GM21723 (cell line): ENCODE measurements at regions not wholly inside any gene's neighbourhood (a gene's known extent, or its start where the extent isn't known, plus 50 kb on each side); places are given as distances from the start of the nearest gene placed in this dataset.

ENCODE experiments used
- ATAC-seq: cut with Tn5 transposase; IDR thresholded peaks from one replicate; pipeline ENCODE4 v1.9.1; 2021; ENCODE audit warnings: mild to moderate bottlenecking, moderate library complexity; ENCODE audit not compliant: unreplicated experiment

DNA sequence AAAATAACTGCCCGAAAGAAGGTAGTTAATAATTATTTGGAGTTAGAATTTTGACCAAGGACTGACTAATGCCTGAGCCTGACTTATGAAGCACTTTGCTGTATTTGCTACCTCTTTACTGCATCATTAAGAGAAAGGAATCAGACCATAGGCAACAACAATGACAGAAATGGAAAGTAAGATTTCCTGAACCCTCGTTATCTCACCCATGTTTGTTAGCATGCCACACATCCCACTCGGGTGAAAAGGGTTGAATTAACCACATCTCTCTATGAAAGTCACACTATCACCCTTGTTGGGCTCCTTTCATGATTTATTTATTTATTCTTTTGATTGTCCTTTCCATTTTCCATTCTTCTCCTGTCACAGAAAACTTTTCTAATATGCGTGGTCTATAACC, 59.6 kb downstream of the OLIG3 start:
- no peak for ATAC-seq

GRCh38 chr6:137432054-137432611, 62.1 kb downstream of the OLIG3 start:
- peak; percentile 60 for ATAC-seq

GRCh38 chr6:137430954-137431353, 63.2 kb downstream of the OLIG3 start:
- ATAC-seq: peak; percentile 72

DNA sequence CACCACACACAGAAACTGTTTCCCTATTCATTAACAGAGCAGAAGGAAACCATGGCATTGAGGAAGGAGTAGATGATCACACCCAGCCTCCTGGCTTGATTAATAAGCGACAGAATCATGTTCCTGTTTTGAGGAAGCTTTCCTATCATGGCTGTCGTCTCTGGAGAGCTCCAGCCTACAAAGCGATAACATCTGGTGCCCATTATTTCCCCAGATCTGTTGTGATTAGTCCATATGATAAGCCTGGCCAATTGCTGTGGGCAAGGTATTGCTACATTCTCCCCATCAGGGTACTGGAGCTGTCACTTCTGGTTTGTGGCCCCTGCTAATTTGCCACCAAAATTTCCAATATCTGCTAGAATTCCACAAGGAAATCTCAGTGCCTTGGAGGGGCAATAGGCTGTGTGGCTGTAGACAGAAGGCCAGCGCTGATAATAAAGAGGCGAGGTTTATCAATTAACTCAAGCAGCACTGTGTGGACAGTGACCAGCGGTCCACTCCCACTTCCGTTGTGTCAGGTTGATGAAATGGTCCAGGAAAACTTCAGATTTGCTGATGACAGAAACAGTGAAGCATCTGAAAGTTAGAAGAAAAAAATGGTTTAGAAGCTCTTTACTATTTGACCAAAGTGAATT, 66.4 kb downstream of the OLIG3 start:
- no peak for ATAC-seq

DNA sequence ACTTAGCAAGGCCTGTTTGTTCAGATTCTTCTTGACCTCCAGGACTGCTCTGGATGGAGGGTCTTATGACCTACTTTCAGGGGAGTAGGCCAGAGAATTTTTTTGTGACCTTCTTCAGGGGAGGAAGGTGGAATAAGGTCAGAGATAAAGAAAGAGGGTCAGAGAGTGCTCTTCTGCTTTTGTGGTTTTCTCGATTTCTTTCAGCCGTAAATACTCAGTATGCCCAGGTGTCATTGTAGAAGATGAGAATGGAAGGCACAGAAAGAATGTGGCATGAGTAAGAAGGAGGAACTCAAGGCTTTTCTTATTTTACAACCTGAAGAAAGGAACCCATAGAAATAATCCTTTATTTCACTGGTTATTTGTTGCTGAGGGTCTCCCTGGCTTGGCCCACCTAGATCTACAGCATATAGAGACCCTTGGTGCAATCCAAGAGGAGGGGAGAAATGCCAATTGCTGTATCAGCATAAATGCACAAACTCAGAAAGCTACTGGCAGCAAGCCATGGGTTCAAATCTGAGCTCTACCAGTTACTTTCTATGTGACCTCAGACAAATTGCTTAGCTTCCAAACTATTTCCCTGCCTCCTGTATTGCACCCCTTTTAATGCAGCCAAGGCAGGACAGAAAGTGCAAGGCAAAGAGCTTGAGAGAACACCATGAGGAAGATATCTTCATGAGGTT, 68.0 kb downstream of the OLIG3 start:
- ATAC-seq: no peak

DNA sequence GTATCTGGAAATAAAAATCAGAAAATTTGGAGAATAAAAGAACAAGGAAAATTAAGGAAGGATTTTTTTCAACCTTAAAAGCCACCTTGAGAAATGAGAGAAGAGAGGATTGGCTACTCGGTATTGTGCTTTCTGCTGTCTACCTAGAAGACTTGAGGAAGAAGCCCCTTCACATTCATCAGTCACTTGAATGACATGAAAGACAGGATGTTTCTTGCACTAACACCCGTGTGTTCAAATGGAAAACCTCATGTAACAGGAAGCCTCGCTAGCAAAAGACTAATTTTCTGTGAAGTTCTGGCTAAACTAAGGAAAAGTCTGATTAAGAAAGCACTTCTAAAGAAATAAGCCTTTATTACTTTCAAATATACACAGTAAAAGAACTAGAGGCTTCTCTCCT, 69.9 kb downstream of the OLIG3 start:
- no peak for ATAC-seq

- ATAC-seq: no peak
These were observed 70.6 kb downstream of the OLIG3 start for GRCh38 chr6:137423451-137424168.

GRCh38 chr6:137417396-137417795, 76.8 kb downstream of the OLIG3 start:
- no peak for ATAC-seq

DNA sequence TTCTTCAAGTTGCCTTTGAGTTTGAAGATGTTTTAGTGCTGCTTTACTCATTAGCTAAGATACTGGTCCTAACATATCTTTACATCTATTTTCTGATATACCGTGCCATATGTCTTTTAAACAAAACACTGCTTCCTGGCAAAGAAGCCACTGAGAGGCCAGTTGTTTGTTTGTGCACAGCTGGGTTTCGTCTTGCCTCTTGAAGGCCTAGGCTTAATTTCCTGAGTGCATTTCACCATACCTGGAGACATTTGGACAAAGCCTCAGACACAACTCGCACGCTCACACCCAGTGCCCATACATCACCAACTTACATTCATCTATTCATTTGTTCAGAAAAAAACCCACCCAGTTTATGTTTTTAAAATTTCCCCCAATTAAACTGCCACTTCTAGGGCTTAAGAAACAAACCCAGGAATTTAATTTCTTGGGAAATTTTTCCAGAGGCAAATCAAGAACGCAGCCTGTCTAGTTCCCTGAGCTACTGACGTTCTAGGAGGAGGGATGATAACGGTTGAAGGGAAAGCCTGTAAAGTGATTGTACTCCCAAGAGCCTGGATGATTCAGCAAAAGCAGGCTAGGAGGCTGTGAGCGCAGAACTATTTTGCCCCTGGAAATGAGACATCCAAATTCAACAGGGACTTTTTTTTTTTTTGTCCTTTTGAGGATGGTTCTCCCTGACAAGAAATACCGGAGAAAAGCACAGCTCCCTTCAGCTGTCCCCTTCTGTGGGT, 77.7 kb downstream of the OLIG3 start:
- ATAC-seq: no peak

DNA sequence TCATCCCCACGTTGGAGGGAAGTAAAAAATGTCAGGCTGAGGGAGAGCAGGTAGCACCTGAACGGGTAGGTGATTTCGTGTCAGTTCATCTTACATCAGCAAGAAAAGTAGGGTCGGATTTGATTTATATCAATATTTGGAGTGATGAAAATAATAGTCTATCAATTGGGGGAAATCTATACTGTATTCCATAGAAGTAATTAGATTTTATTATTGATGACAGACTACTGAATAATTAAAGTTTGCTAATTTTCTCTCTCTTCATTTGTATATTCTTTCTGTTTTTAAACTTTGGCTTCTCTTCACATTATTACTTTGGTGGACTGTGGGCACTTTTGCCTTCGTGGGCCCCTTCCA, 78.4 kb downstream of the OLIG3 start:
- no peak for ATAC-seq

- peak; percentile 97 for ATAC-seq
These were observed 78.9 kb downstream of the OLIG3 start for GRCh38 chr6:137415127-137415833.

- ATAC-seq: no peak
These were observed 79.6 kb downstream of the OLIG3 start for GRCh38 chr6:137414599-137414998.

DNA sequence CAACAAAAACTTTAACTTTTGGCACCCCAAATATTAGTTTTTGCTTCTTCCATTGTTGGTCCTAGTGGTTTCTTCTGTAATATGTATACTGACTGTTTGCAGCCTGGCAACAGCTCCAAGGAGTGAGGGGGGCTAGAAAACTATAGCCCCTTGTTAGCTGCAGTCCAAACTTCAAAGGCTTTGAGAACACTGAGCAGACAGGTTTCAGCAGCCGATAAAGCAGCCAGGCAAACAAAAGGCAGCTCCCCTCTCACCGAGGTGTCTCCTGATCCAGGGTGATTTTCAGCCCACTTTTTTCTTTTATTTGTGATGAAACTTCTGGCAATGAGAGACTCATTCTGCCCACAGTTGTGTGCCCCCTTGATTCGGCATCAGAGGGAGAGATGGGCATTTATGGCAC, 80.7 kb downstream of the OLIG3 start:
- no peak for ATAC-seq

DNA sequence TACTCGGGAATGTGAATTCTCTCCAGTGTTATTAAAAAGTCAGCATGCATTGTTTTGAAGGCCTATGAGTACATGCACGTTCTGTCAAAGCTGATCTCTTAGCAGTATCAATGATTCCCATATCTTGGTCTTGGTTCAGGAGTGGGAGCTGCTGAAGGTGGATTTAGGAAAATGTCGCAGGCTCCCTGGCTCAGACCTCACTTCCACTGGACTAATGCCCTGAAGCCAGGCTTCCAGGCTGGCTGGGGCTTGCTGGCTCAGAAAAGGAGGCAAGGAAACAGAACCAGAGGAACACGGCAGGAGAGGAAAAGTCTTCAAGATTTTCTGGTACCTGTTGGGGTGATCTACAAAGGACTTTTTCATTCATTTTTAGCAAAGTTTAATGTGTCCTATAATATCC, 81.6 kb downstream of the OLIG3 start:
- no peak for ATAC-seq

DNA sequence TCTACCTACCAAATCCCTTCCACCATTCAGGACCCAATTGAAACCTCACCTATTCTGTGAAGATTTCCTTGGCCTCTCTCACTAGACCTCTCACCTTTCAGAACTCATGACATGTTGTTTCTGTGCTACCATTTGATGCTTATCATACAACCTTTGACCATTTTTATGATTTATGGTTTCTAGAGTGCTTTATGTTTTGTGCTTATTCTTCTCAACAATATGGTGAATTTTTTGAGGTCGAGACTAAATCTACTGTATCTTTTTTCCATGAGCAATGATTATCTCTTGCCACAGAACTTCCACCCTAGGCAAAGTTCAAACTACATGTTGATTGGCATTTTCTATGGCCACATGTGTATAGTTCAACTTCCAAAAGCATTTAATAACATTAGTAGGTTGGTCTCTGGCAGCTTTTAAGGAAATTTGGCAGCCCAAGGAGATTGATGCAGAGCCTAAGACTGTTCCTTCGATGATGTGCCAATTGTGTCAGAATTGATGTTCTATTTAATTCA, 84.9 kb downstream of the OLIG3 start:
- no peak for ATAC-seq

DNA sequence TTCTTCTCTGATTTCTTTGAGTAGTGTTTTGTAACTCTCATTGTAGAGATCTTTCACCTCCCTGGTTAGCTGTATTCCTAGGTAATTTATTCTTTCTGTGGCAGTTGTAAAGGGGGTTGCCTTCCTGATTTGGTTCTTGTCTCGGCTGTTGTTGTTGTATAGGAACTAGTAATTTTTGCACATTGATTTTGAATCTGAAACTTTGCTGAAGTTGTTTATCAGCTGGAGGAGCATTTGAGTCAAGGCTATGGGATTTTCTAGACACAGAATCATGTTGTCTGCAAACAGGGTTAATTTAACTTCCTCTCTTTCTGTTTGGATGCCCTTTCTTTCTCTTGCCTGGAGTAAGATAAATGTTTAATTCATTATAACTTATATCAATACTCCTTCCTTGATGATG, 86.4 kb downstream of the OLIG3 start:
- ATAC-seq: no peak

- ATAC-seq: no peak
These were observed 88.4 kb downstream of the OLIG3 start for GRCh38 chr6:137405806-137406205.

- no peak for ATAC-seq
These were observed 90.3 kb downstream of the OLIG3 start for GRCh38 chr6:137403855-137404254.

DNA sequence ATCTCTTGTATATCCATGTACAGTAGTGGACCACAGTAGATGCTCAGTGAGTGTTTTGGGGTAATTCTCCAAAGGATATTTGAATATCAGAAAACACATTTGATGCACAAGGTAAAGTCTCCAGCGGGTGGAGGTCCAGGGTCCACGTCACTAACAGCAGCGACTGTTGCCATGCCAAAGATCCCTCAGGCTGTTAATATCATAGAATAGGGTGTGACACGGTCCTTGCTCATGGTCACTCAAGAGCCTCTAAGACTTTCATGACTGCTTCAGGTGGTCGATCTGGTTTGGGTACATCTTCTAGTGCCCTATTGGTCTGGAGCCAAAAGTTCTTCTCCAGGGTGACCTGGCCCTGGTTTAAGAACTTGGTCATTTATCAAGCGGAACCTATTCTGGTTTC, 90.8 kb downstream of the OLIG3 start:
- no peak for ATAC-seq

GRCh38 chr6:137402143-137402680, 92.0 kb downstream of the OLIG3 start:
- ATAC-seq: no peak
